IMR-90 (cell line): ENCODE measurements at regions not wholly inside any gene's neighbourhood (a gene's known extent, or its start where the extent isn't known, plus 50 kb on each side); places are given as distances from the start of the nearest gene placed in this dataset.

Source experiments
- ATAC-seq: fragments of 200-7000 bp; cut with Tn5 transposase; 2 replicates; pipeline ENCODE4 v1.9.1; 2020; ENCODE audit warnings: low read depth, mild to moderate bottlenecking, moderate library complexity
- BruUV-seq: library from RNA; stranded (reverse); fragments of 400-500 nt; replicated peaks from 2 replicates; lab custom pipeline; 2021; lab: Mats Ljungman, UMichigan
- CTCF ChIA-PET: fragments of 300-600 bp; formaldehyde crosslinking; extraction: SDS; loops from one replicate; lab custom pipeline; 2021; ENCODE audit warnings: antibody characterized with exemption; lab: Yijun Ruan, JAX
- POLR2A ChIA-PET: fragments of 300-600 bp; sonication (Branson Sonifier 250); formaldehyde crosslinking; loops from one replicate; lab custom pipeline; 2022; ENCODE audit warnings: antibody characterized with exemption; ENCODE audit not compliant: unreplicated experiment; lab: Charles Lee
- DNase-seq: peaks from one replicate; pipeline ENCODE4 v3.0.0; 2013
- H2AFZ ChIP-seq: replicated peaks from 2 replicates; pipeline ENCODE3; 2013; ENCODE audit warnings: low read length, mild to moderate bottlenecking; ENCODE audit not compliant: poor library complexity
- H2AK5ac ChIP-seq: 2 replicates; pipeline ENCODE4 v1.6.1; 2013; ENCODE audit warnings: low read depth, low read length, inconsistent platforms
- H2AK9ac ChIP-seq: replicated peaks from 2 replicates; pipeline ENCODE3; 2013; ENCODE audit warnings: mild to moderate bottlenecking, low read depth, low read length, moderate library complexity; ENCODE audit not compliant: poor library complexity
- H2BK120ac ChIP-seq: 2 replicates; pipeline ENCODE4 v1.6.1; 2013; ENCODE audit warnings: low read depth, low read length, inconsistent platforms
- H2BK15ac ChIP-seq: 3 replicates; pipeline ENCODE4 v1.6.1; 2013; ENCODE audit warnings: low read depth, low read length, inconsistent platforms
- H2BK20ac ChIP-seq: 2 replicates; pipeline ENCODE4 v1.6.1; 2013; ENCODE audit warnings: low read depth, mild to moderate bottlenecking, inconsistent platforms, low read length, moderate library complexity
- H2BK5ac ChIP-seq: 2 replicates; pipeline ENCODE4 v1.6.1; 2013; ENCODE audit warnings: mild to moderate bottlenecking, low read depth, low read length, inconsistent platforms; ENCODE audit not compliant: poor library complexity, severe bottlenecking
- H3K14ac ChIP-seq: replicated peaks from 2 replicates; pipeline ENCODE4 v1.6.1; 2013; ENCODE audit warnings: low read depth, low read length, inconsistent platforms
- H3K18ac ChIP-seq: 2 replicates; pipeline ENCODE4 v1.6.1; 2013; ENCODE audit warnings: low read depth, low read length, control low read depth
- H3K23ac ChIP-seq: 2 replicates; pipeline ENCODE4 v1.6.1; 2013; ENCODE audit warnings: low read depth, low read length, inconsistent platforms
- H3K27ac ChIP-seq: 2 replicates; pipeline ENCODE4 v1.5.1; 2013; ENCODE audit warnings: mild to moderate bottlenecking, control low read depth, low read length; ENCODE audit not compliant: insufficient read depth
- H3K27me3 ChIP-seq: 2 replicates; pipeline ENCODE4 v1.6.1; 2013; ENCODE audit warnings: low read length; ENCODE audit not compliant: control insufficient read depth, insufficient read depth
- H3K36me3 ChIP-seq: 2 replicates; pipeline ENCODE4 v1.6.1; 2013; ENCODE audit warnings: low read length, mixed read lengths; ENCODE audit not compliant: control insufficient read depth, insufficient read depth
- H3K4ac ChIP-seq: 2 replicates; pipeline ENCODE4 v1.6.1; 2013; ENCODE audit warnings: low read depth, low read length, inconsistent platforms
- H3K4me1 ChIP-seq: 2 replicates; pipeline ENCODE4 v1.6.1; 2013; ENCODE audit warnings: low read length, mixed read lengths; ENCODE audit not compliant: control insufficient read depth, insufficient read depth
- H3K4me2 ChIP-seq: 2 replicates; pipeline ENCODE4 v1.6.1; 2013; ENCODE audit warnings: low read depth, mild to moderate bottlenecking, control low read depth, low read length, moderate library complexity
- H3K4me3 ChIP-seq: 2 replicates; pipeline ENCODE4 v1.5.1; 2013; ENCODE audit warnings: low read depth, mild to moderate bottlenecking, control low read depth, low read length, moderate library complexity; ENCODE audit not compliant: insufficient read depth
- H3K56ac ChIP-seq: 2 replicates; pipeline ENCODE4 v1.6.1; 2013; ENCODE audit warnings: low read length, inconsistent platforms; ENCODE audit not compliant: insufficient read depth; ENCODE audit errors: extremely low read depth
- H3K79me1 ChIP-seq, 2 experiments: 2 replicates each; pipeline ENCODE4 v1.6.1; 2013; ENCODE audit warnings: low read length in 2 of 2, inconsistent platforms in 1 of 2, low read depth in 1 of 2
- H3K9ac ChIP-seq: 2 replicates; pipeline ENCODE4 v1.6.1; 2013; ENCODE audit warnings: low read depth, low read length, control low read depth
- H3K9me1 ChIP-seq: 2 replicates; pipeline ENCODE4 v1.6.1; 2013; ENCODE audit warnings: low read length, inconsistent platforms; ENCODE audit not compliant: insufficient read depth
- H3K9me3 ChIP-seq: 2 replicates; pipeline ENCODE4 v1.6.1; 2013; ENCODE audit warnings: low read length; ENCODE audit not compliant: control insufficient read depth, insufficient read depth
- H4K20me1 ChIP-seq: 2 replicates; pipeline ENCODE4 v1.6.1; 2013; ENCODE audit warnings: low read length, inconsistent platforms; ENCODE audit not compliant: insufficient read depth
- H4K5ac ChIP-seq: 2 replicates; pipeline ENCODE4 v1.6.1; 2013; ENCODE audit warnings: mild to moderate bottlenecking, low read depth, low read length, control low read depth
- H4K8ac ChIP-seq, 2 experiments: 2 replicates each; pipeline ENCODE4 v1.6.1; 2013; ENCODE audit warnings: low read depth in 2 of 2, low read length in 2 of 2, control low read depth in 1 of 2, inconsistent platforms in 1 of 2
- H4K91ac ChIP-seq: 2 replicates; pipeline ENCODE4 v1.6.1; 2013; ENCODE audit warnings: low read depth, low read length, inconsistent platforms; ENCODE audit not compliant: insufficient read depth
- BHLHE40 ChIP-seq: fragments of 150-350 bp; IDR thresholded peaks from 2 replicates; pipeline ENCODE4 v1.6.1; 2016; ENCODE audit warnings: mild to moderate bottlenecking, low read depth, low read length
- CEBPB ChIP-seq: IDR thresholded peaks from 2 replicates; pipeline ENCODE4 v1.6.1; 2012; ENCODE audit warnings: low read depth, low read length, improper control_type of control experiment
- CHD1 ChIP-seq: IDR thresholded peaks from 2 replicates; pipeline ENCODE4 v1.6.1; 2012; ENCODE audit warnings: low read depth, low read length, improper control_type of control experiment
- FOS ChIP-seq: fragments of 150-350 bp; IDR thresholded peaks from 2 replicates; pipeline ENCODE4 v1.6.1; 2016; ENCODE audit warnings: low read depth, low read length
- MAFK ChIP-seq: IDR thresholded peaks from 2 replicates; pipeline ENCODE4 v1.6.1; 2012; ENCODE audit warnings: low read depth, low read length, improper control_type of control experiment
- MAZ ChIP-seq: IDR thresholded peaks from 2 replicates; pipeline ENCODE4 v1.6.1; 2012; ENCODE audit warnings: low read depth, mild to moderate bottlenecking, low read length, improper control_type of control experiment, moderate library complexity, borderline replicate concordance
- MXI1 ChIP-seq: IDR thresholded peaks from 2 replicates; pipeline ENCODE4 v1.6.1; 2012; ENCODE audit warnings: low read depth, mild to moderate bottlenecking, low read length, moderate library complexity, borderline replicate concordance
- NFE2L2 ChIP-seq: fragments of 150-350 bp; IDR thresholded peaks from 2 replicates; pipeline ENCODE4 v1.6.1; 2016; ENCODE audit warnings: low read depth, mild to moderate bottlenecking, low read length
- POLR2A ChIP-seq: IDR thresholded peaks from 2 replicates; pipeline ENCODE4 v1.6.1; 2012; ENCODE audit warnings: mild to moderate bottlenecking, low read depth, low read length
- RAD21 ChIP-seq: IDR thresholded peaks from 2 replicates; pipeline ENCODE4 v1.6.1; 2012; ENCODE audit warnings: low read length, improper control_type of control experiment
- RCOR1 ChIP-seq: IDR thresholded peaks from 2 replicates; pipeline ENCODE4 v1.6.1; 2012; ENCODE audit warnings: mild to moderate bottlenecking, low read length, improper control_type of control experiment; ENCODE audit not compliant: insufficient replicate concordance
- RFX5 ChIP-seq: IDR thresholded peaks from 2 replicates; pipeline ENCODE4 v1.8.0; 2012; ENCODE audit warnings: low read depth, mild to moderate bottlenecking, low read length, moderate library complexity
- SMC3 ChIP-seq: fragments of 150-350 bp; IDR thresholded peaks from 2 replicates; pipeline ENCODE4 v1.6.1; 2016; ENCODE audit warnings: low read depth, mild to moderate bottlenecking, antibody characterized with exemption, low read length, moderate library complexity
- WGBS, 2 experiments: methylation state at CpG; one replicate each; pipeline versions ENCODE4 v1.1.5 to v1.1.7; 2013; ENCODE audit warnings: missing lambda C conversion rate in 2 of 2; ENCODE audit not compliant: insufficient read length in 1 of 2; ENCODE audit errors: extremely low coverage in 2 of 2; 5-methylcytosine and 5-hydroxymethylcytosine counted together
- dilution Hi-C: fragments of 300-500 bp; cut with HindIII; formaldehyde crosslinking; loops from one replicate; pipeline ENCODE4 v1.14.3; 2018; ENCODE audit warnings: low sequenced_read_pairs; ENCODE audit not compliant: unreplicated experiment
- in situ Hi-C: fragments of 300-500 bp; cut with MboI; formaldehyde crosslinking; loops from 3 replicates; pipeline ENCODE4 v1.14.3; 2019; ENCODE audit warnings: low sequenced_read_pairs, inconsistent platforms, mixed read lengths
- intact Hi-C: fragments of 100-400 bp; cut with micrococcal nuclease; formaldehyde crosslinking; loops from 2 replicates; pipeline ENCODE4 v1.10.0; 2022
- TF ChIP-seq, protein P1 (sequence below): fragments of 150-350 bp; IDR thresholded peaks from 2 replicates; pipeline ENCODE4 v1.6.1; 2016; ENCODE audit warnings: low read depth, mild to moderate bottlenecking, low read length, moderate library complexity, borderline replicate concordance
- TF ChIP-seq, protein P2 (sequence below): conservative IDR thresholded peaks from 2 replicates; pipeline ENCODE4 v1.5.1; 2012; ENCODE audit warnings: mild to moderate bottlenecking, low read depth, low read length, improper control_type of control experiment
- TF ChIP-seq, protein P3 (sequence below): fragments of 150-350 bp; IDR thresholded peaks from 2 replicates; pipeline ENCODE4 v1.6.1; 2017; ENCODE audit warnings: mild to moderate bottlenecking, antibody characterized with exemption, low read length, low read depth

DNA sequence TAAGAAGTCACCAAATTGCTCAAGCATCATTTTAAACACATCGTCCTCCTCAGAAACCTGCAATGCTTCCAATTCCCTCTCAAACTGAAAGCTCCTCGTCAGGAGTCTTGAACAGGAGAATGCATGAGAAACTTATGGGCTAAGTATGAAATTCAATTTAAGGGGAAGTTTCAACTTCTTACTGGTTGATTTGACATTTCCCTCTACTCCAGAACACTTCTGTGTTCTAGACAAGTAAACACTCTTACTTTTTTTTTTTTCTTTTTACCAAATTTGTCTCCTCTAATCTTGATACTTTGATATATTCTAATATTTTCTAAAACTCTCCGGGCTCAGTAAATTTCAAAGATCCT lies 181.7 kb downstream of the RSL24D1 start:
- H4K5ac ChIP-seq, result no peak overlapping the region
- no peak overlapping the region for H3K9ac ChIP-seq
- no peak overlapping the region for H2AK5ac ChIP-seq
- no peaks in the 10 kb centered on the region for H3K36me3 ChIP-seq
- H3K27ac ChIP-seq, result no peak overlapping the region
- no peak overlapping the region for H3K4me2 ChIP-seq
- dilution Hi-C loops (no loop called here), intact Hi-C loops (no loop called here), in situ Hi-C loops (no loop called here)
- ATAC-seq, result no peak
- H3K4ac ChIP-seq, result no peak overlapping the region
- no peaks in the 10 kb centered on the region for H3K27me3 ChIP-seq
- H3K4me3 ChIP-seq, result no peak overlapping the region
- TF ChIP-seq, protein P1, sequence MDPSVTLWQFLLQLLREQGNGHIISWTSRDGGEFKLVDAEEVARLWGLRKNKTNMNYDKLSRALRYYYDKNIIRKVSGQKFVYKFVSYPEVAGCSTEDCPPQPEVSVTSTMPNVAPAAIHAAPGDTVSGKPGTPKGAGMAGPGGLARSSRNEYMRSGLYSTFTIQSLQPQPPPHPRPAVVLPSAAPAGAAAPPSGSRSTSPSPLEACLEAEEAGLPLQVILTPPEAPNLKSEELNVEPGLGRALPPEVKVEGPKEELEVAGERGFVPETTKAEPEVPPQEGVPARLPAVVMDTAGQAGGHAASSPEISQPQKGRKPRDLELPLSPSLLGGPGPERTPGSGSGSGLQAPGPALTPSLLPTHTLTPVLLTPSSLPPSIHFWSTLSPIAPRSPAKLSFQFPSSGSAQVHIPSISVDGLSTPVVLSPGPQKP, result no peak
- TF ChIP-seq MXI1, result no peak
- no peak for TF ChIP-seq CEBPB
- TF ChIP-seq, protein P2, sequence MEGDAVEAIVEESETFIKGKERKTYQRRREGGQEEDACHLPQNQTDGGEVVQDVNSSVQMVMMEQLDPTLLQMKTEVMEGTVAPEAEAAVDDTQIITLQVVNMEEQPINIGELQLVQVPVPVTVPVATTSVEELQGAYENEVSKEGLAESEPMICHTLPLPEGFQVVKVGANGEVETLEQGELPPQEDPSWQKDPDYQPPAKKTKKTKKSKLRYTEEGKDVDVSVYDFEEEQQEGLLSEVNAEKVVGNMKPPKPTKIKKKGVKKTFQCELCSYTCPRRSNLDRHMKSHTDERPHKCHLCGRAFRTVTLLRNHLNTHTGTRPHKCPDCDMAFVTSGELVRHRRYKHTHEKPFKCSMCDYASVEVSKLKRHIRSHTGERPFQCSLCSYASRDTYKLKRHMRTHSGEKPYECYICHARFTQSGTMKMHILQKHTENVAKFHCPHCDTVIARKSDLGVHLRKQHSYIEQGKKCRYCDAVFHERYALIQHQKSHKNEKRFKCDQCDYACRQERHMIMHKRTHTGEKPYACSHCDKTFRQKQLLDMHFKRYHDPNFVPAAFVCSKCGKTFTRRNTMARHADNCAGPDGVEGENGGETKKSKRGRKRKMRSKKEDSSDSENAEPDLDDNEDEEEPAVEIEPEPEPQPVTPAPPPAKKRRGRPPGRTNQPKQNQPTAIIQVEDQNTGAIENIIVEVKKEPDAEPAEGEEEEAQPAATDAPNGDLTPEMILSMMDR, result no peak
- TF ChIP-seq FOS, result no peak
- no peak for TF ChIP-seq CHD1
- TF ChIP-seq, protein P3, sequence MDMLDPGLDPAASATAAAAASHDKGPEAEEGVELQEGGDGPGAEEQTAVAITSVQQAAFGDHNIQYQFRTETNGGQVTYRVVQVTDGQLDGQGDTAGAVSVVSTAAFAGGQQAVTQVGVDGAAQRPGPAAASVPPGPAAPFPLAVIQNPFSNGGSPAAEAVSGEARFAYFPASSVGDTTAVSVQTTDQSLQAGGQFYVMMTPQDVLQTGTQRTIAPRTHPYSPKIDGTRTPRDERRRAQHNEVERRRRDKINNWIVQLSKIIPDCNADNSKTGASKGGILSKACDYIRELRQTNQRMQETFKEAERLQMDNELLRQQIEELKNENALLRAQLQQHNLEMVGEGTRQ, result no peak
- TF ChIP-seq RCOR1, result no peak
- TF ChIP-seq RAD21, result no peak
- TF ChIP-seq SMC3, result no peak
- no peak for TF ChIP-seq BHLHE40
- TF ChIP-seq MAFK, result no peak
- TF ChIP-seq NFE2L2, result no peak
- TF ChIP-seq POLR2A, result no peak
- no peak for TF ChIP-seq RFX5
- no peak for TF ChIP-seq MAZ
- no peak overlapping the region for H2BK5ac ChIP-seq
- no peak overlapping the region for H2AFZ ChIP-seq
- no peaks in the 10 kb centered on the region for H3K79me1 ChIP-seq
- H4K20me1 ChIP-seq, result no peaks in the 10 kb centered on the region
- DNase-seq, result no peak
- no peak overlapping the region for H3K18ac ChIP-seq
- BruUV-seq, result no TSS peak
- ChIA-PET POLR2A (no interaction called here), CTCF (no interaction called here)
- no peak overlapping the region for H3K23ac ChIP-seq
- no CpG with 5 or more reads among the region's 3 CpGs for WGBS, 2 experiments
- H2BK20ac ChIP-seq, result no peak overlapping the region
- no peak overlapping the region for H4K8ac ChIP-seq
- H3K14ac ChIP-seq, result no peak overlapping the region
- H2BK15ac ChIP-seq, result no peak overlapping the region
- H3K4me1 ChIP-seq, result no peaks in the 10 kb centered on the region
- H3K9me3 ChIP-seq, result peaks cover 7% of the 10 kb centered on the region
- H3K9me1 ChIP-seq, result no peaks in the 10 kb centered on the region
- H2AK9ac ChIP-seq, result no peak overlapping the region
- no peak overlapping the region for H3K56ac ChIP-seq
- no peak overlapping the region for H4K91ac ChIP-seq
- H2BK120ac ChIP-seq, result no peak overlapping the region
